DMS114 treated with DMSO at 0.1 percent for 48 hours (cell line): ENCODE measurements at regions not wholly inside any gene's neighbourhood (a gene's known extent, or its start where the extent isn't known, plus 50 kb on each side); places are given as distances from the start of the nearest gene placed in this dataset.
"Not testable (repeated sequence)": the region's sequence is repeated elsewhere in the genome, so short reads cannot be mapped to it uniquely, and the experiment has no call there.

Source experiments
- DNase-seq: peaks from one replicate; lab custom pipeline; 2025; ENCODE audit not compliant: unreplicated experiment; lab: John Stamatoyannopoulos, UW

DNA sequence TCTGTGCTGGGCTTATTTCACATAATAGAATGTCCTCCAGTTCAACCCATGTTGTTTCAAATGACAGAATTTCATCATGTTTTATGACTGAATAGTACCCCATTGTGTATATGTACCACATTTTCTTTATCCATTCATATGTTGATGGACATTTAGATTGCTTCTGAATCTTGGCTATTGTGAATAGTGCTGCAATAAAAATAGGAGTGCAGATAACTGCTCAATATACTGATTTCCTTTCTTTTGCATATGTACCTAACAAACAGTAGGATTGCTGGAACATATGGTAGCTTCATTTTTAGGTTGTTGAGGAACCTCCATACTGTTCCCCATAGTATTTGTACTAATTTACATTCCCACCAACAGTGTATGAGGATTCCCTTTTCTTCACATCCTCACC is 491.1 kb downstream of the BRINP3 start:
- DNase-seq, result no peak

DNA sequence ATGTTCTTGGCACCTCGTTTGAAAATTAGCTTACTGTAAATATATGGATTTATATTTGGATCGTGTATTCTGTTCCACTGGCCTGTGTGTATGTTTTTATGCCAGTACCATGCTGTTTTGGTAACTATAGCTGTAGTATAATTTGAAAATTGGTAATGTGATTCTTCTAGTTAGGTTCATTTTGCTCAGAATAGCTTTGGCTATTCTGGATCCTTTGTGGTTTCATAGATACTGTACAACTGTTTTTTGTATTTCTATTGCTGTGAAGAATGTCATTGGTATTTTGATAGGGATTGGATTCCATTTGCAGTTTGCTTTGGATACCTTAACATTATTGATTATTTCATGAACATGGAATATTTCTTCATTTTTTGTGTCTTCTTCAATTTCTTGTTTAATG is 490.2 kb downstream of the BRINP3 start:
- no peak for DNase-seq

DNA sequence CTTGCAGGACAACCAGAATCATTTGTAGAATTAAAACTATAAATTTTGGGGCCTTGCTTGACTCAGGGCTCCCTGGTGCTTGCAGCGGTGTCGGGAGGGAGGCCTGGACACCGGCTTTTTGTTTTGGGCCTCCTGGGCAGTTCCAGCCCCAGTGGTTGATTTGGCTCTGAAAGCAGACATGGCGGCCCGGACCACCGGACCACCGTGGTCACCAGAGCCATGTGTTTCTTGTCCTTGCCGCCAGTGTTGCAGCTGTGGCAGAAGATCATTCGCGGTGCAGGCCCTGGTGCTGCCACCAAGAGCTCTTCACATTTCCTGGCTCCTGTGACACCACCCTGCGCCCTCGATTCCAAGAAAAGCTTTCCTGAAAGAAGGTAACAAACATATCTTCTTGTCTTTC is 484.8 kb downstream of the BRINP3 start:
- no peak for DNase-seq

DNA sequence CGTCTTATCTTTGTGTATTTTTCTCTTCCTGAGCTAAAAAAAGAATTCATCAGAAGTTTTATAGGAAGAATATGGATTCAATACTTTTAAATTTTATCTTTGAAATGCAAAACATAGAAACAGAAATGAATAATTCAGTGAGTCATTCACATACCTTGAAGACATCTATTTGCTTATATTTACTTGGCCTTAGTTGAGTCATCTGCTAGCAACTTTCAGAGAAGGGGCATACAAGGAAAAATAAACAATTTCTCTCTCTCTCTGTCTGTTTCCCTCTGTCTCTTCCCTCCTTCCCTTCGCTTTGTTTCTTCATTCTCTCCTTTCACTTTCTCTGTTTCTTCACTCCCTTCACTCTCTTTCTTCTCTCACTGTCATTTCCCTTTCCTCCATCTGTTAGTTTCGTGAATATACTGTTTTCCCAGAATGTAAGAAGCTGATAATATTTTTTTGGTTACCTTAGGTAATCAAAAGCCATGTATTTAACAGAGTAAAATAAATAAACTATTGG is 477.2 kb downstream of the BRINP3 start:
- DNase-seq, result no peak

DNA sequence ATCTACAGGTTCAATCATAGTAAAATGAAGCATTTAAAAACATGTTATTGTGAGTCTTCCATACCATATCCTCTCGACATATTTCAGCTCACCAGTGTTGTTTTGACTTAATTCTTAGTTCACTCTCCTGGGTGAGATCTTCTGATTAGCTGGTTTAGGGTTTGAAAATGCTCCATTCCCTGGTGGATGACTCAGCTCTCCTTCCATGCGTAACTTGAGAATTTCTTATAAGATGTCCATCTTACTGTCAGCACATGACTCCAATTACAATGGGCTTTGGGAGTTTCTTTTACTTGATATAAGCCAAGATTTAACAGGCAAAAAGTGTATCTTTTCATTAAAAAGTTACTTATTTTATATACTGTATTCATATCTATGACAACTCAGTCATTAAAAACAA is 476.5 kb downstream of the BRINP3 start:
- DNase-seq, result no peak

DNA sequence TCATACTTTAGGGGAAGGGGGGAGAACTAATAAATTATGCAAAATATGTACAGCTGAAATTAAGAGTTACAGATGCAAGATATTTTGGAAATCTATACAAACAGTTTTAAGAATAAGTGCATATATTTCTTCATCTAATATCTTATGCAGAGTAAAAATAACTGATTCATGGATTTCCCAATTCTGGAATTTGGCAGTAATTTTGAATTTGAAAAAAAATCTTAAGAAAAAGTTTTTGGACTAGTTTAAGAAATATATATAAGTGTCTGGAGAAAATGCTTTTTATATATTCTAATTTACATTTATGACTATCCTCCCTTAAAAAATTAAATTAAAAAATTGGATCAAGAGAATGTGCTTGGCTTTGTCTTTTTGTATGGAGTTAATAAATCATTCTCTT is 474.3 kb downstream of the BRINP3 start:
- no peak for DNase-seq

DNA sequence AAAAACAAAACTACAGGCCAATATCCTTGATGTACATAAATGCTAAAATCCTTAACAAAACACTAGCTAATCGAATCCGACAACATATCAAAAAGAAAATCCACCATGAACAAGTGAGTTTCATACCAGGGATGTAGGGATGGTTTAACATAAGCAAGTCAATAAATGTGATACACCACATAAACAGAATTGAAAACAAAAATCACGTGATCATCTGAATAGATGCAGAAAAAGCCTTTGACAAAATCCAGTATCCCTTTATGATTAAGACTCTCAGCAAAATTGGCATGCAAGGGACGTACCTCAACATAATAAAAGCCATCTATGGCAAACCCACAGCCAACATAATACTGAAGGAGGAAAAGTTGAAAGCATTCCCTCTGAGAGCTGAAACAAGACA is 466.1 kb downstream of the BRINP3 start:
- no peak for DNase-seq

DNA sequence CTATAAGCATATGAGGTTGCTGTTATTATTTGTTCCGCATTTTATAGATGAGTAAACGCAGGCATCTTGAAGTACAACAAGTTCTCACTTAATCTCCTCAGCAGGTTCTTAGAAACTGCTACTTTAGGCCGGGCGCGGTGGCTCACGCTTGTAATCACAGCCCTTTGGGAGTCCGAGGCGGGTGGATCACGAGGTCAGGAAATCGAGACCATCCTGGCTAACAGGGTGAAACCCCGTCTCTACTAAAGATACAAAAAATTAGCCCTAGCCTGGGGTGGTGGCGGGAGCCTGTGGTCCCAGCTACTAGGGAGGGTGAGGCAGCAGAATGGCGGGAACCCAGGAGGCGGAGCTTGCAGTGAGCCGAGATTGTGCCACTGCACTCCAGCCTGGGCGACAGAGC is 458.5 kb downstream of the BRINP3 start:
- DNase-seq, result not testable (repeated sequence)

DNA sequence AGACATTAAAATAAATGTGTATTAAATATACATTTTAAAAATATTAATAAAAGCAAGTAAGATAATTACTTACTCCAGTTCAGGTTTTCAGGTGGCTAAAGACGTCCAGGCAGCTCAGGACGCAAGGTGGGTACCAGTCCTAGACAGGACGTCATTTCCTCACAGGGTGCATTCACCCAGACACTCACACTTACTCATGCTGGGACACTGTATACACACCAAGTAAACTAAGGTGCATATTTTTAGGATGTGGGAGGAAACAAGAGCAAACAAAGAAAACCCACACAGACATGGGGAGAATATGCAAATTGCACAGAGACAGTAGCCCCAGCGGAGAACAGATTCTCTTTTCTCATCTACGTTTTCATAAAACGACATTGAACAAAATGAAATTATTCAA is 457.9 kb downstream of the BRINP3 start:
- DNase-seq, result no peak

DNA sequence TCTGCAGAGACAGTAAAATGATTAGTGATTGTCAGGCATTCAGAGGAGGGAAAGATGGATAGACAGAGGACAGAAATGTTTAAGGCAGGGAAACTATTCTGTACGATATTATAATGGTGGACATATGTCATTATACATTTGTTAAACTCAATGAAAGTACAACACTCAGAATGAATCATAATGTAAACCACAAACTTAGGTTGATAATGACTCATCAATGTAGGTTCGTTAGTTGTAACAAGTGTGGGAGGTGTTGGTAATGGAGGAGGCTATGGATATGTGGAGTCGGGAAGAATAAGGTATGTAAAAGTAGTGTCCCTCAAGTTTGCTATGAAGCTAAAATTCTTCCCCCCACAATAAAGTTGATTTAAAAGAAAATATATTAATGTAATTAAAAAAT is 455.0 kb downstream of the BRINP3 start:
- DNase-seq, result no peak

DNA sequence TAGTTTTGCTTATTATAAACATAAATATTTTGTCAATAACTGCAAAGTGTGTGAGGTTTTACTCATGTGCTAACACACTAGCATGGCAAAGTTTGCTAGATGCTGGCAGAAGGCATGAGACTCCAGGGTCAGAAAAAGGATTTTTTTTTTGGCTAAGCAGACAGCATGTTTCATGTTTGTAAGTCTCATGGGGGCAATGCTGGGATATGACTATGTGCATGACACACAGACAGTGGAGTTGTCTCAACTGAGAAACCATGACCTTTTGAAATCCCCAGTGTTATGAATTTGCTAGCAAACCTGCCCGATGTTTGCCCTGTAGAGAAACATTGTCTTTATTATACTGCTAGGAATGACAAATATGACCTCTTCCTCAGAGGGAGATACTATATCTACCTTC is 448.2 kb downstream of the BRINP3 start:
- no peak for DNase-seq

DNA sequence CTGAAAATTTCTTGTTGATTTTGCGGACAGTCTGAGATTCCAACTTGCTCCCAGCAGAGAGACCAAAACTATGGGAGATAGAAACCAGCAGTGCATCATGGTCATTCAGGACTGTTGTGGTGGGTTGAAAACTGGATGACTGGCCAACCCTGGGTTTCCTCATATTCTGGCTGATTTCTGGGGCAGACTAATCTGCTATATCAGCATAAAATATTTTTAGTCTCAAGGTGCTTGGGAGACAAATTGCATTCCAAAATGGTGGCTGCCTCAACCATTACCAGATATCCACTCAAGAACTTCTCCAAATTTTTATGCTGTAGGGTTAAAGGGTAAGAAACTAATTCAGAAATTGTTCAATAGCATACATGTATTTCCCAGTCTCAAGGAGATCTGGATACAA is 434.0 kb downstream of the BRINP3 start:
- no peak for DNase-seq

DNA sequence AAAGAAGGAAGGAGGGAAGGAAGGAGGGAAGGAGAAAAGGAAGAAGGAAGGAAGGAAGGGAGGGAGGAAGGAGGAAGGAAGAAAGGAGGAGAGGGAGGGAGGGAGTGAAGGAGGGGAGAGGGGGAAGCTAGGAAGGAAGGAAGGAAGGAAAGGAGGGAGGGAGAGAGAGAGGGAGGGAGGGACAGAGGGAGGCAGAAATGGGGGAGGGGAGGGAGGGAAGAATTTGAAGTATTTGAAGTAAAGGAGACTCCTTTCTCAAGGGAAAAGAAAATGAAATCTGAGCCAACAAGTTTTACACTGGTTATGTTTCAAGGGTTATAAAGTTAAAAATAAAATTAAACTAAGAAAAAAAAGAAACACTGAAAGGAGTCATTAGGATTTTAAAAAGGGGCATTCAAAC is 431.4 kb downstream of the BRINP3 start:
- no peak for DNase-seq
